ENCODE measurements at regions not wholly inside any gene's neighbourhood (a gene's known extent, or its start where the extent isn't known, plus 50 kb on each side); places are given as distances from the start of the nearest gene placed in this dataset.

DNA sequence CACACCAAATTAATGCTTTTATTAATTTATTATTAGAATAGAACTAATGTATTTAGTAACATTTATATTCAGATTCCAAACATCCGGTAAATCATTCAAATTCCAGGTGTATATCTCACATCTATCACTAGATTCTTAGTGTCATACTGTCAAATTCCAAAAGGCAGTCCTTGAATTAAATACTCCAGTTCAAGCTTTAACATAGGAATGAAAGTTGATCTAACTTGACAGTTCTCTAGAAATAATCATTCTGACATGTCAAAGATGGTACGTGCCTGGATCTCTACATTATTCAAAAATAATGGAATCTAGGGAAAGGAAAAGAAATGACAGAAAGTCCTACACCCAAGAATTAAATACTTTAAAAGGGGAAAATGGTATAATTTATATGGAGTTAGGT is 1161.5 kb downstream of the PCDH9 start:
- DNase-seq: no peak

DNA sequence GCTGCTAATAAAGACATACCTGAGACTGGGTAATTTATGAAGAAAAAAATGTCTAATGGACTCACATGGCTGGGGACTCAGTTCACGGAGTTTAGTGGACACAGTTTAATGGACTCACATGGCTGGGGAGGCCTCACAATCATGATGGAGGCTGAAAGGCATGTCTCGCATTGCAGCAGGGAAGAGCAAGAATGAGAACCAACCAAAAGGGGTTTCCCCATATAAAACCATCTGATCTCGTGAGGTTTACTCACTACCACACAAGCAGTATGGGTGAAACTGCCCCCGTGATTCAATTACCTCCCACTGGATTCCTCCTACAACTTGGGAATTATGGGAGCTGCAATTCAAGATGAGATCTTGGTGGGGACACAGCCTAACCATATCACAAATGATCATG is 1181.2 kb downstream of the PCDH9 start:
- no peak for DNase-seq

- DNase-seq: no peak
Observed at GRCh38 chr13:66040506-66040905, 1189.6 kb downstream of the PCDH9 start.

DNA sequence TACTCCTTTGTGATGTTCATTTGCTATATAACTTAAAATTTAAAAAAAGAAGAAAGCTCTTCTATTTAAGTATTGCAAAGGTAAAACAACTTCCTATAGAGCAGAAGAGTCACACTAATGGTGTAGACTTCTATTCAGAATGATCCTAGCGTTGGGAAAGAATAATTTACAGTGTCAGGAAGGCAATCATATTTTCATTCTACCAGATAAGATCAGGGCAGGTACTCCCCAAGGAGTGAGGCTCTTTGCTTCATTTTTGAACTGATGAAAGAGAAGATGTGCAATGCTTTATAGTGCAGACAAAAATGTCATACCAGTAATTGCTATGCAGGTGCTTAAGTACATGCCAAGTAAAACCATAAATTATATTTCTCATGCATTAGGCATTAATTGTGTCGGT is 1193.0 kb downstream of the PCDH9 start:
- no peak for DNase-seq

DNA sequence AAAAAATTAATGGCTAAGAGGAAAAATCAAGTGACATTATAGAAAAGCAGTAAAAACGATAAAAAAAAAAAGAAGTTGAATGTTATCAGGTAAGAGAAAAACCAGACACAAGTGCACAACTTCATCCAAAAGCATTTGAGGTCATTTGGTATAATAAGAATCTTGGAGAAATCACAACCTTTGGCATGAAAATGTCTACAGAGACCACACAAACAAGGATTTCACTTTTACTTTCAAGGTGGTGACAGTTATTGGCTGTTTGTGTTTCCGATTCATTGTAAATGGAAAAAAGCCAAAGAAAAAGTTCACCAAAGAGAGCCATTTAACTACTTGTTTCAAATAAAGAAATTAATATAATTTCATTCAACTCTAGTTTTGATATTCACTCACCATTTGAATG is 1193.5 kb downstream of the PCDH9 start:
- no peak for DNase-seq

DNA sequence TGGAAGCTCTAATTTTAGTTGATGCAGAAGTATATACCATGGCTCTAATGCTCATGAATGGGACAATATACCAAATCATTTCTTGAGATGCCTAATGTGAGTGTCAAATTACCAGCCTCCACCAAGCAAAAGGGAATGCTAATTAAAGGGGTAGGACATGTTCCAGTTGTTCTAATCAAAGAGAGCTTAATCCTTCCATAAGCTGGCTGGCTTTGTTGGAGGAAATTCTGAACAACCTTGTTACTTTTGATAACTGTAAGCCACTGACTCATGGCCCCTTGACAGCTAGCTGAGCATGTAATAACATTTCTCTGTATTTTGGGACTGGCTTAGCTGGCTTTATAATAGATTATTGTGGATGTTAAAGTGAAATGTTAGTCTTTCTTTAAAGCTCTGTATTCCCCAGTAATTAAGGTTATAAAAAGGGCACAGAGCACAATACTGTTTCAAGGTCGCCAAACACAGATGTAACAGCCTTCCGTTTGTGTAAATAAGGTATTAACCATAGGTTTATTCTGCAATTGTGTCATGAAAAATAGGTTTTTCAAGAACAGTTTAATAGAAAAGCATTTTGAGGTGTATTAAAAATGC is 1194.0 kb downstream of the PCDH9 start:
- no peak for DNase-seq

DNA sequence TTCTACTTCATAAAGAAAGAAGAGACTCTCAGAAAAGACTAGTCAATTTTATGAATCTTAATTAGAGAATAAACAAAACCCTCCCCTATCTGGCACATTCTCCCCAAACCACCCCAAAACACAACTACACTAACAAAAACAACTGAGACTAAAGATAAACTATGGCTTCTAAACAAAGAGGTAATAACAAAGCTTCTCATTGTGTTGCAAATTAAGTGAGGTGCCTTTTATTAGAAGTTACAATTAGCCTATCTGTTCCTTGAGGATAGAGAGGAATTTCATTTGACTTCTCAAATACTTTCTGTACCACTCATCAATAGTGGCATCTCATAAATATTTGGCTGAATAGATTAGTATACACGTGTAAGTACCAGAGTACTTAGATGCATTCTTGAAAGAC is 1196.2 kb downstream of the PCDH9 start:
- no peak for DNase-seq

GRCh38 chr13:66021846-66022245 is 1208.3 kb downstream of the PCDH9 start:
- DNase-seq: no peak

DNA sequence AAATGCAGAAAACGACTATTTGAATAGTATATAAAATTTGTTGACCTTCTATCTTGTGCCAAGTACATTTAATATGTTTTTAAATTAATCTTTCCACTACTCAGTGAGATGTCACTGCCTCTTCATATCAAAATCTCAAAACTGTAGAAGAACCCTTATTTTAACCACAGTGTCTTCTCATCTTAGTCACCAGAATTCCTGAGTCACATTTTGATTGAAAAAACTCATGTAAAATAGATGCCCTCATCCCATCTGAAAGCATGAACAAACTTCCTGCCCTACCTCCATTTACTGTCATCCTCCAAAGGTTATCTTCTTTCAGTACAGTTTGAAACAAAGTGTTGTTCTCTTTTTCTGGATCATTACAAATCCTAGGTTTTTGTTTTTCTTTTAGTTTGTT is 1215.4 kb downstream of the PCDH9 start:
- DNase-seq: no peak

GRCh38 chr13:66009241-66009640 is 1220.9 kb downstream of the PCDH9 start:
- DNase-seq: no peak

- DNase-seq: no peak
Observed at GRCh38 chr13:66003558-66003957, 1226.6 kb downstream of the PCDH9 start.

GRCh38 chr13:66001140-66001539 is 1229.0 kb downstream of the PCDH9 start:
- no peak for DNase-seq

GRCh38 chr13:65999411-65999810 is 1230.7 kb downstream of the PCDH9 start:
- DNase-seq: no peak

- no peak for DNase-seq
Observed at GRCh38 chr13:65990684-65991083, 1239.5 kb downstream of the PCDH9 start.

- no peak for DNase-seq
Observed at GRCh38 chr13:65985612-65986011, 1244.5 kb downstream of the PCDH9 start.

- no peak for DNase-seq
Observed at GRCh38 chr13:65977525-65977924, 1252.6 kb downstream of the PCDH9 start.

DNA sequence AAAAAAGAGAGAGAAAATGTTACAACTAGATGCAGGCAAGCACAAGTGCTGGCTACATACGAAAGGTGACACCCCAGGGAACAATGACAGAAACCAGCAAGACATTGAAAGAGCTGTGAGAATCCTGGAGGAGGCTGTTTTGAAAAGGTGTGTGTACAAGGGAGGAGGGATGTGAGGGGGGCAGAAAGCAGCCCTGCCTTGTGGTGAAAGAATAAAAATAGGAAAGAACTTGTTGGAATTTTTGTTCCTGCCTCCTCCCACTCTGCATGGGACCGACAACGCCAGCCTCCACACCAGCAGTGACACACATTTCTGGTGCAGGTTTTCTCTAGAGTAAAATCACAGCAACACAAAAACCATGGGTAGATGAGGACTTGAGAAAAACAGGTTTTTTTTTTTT is 1258.6 kb downstream of the PCDH9 start:
- no peak for DNase-seq

DNA sequence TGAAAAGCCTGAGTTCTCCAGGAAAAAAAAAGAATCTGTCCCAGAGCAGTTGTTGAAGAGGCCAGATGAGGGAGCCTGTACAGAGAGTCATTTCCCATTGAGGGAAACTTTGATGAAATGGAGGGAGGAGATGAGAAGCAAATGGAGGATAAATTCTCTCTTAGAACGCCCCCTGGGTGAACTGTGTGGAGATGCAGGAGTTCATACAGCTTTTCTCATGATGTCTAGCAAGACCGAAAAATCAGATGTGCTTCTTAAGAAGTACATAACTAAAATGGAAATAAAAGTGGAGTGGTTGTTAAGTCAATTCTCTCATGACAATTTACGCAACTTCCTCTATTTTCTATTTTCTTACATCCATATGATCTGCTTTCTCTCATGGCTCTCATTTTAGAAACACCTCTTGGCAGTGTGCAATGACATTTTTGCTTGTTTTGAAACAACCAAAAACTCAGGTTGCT is 1263.1 kb downstream of the PCDH9 start:
- no peak for DNase-seq

- DNase-seq: no peak
Observed at GRCh38 chr13:65965501-65965900, 1264.6 kb downstream of the PCDH9 start.

DNA sequence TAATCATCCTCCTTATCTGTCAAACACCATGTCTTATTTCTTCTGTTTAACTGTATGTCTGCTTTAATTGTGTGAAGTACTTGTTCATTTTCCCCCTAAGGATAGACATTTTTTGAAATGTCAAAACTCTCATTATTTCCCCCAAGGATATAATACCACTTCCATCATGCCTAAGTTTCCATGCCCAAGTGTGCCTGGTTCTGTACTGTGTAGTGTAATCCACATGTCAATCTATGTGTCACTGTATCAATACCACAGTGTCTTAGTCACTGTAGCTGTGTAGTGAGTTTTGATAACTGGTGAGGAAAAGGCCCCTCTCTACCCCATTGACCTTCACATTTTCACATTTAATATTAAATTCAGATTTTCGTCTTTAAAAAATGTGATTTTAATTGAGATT is 1265.5 kb downstream of the PCDH9 start:
- no peak for DNase-seq

DNA sequence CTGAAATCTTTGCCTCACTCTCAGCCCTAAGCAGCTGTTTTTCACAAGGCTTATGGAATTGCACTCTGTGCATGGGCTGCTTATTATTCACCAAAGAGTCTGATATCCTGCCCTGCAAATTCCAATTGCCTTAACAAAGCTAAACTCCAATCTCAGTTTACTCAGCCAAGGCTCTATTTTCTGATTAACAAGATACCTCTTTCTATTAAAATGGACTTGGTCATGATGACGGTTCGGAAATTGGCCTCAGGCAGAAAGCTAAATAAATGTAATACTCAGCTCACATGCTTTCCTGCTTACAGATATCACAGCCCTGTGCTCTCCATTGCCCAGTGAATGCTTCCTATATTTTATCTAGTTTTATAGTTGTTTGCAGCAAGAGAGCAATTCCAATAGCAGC is 1270.8 kb downstream of the PCDH9 start:
- DNase-seq: no peak

GRCh38 chr13:65946387-65946786 is 1283.7 kb downstream of the PCDH9 start:
- no peak for DNase-seq

DNA sequence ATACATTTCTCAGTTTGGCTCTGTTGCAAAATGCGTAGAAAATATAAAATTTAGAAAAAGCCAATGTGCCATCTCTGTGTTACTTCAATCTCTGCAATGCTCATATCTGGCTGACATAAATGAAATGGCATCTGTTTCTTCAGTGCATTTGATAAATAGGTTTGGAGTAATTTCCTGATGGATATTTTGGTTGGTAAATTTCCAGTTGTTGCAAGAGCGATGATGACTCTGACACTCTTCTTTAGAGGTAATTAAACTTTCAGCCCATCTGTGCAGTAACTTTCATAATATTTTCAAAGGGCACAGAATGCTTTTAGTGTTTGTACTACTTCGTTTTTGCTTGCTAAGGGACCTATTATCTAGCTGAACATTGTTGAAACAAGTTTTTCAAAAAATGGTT is 1286.4 kb downstream of the PCDH9 start:
- DNase-seq: no peak

GRCh38 chr13:65943024-65943423 is 1287.1 kb downstream of the PCDH9 start:
- no peak for DNase-seq

- DNase-seq: no peak
Observed at GRCh38 chr13:65940720-65941119, 1289.4 kb downstream of the PCDH9 start.

- DNase-seq: no peak
Observed at GRCh38 chr13:65937251-65937650, 1292.9 kb downstream of the PCDH9 start.

Data from stimulated activated naive CD4-positive, alpha-beta T cell (primary cell).